ENCODE measurements at regions not wholly inside any gene's neighbourhood (a gene's known extent, or its start where the extent isn't known, plus 50 kb on each side); places are given as distances from the start of the nearest gene placed in this dataset.
"Not testable (repeated sequence)": the region's sequence is repeated elsewhere in the genome, so short reads cannot be mapped to it uniquely, and the experiment has no call there.

- H3K4me3 ChIP-seq, result no peak overlapping the region
- no peak for ATAC-seq
- WGBS, 2 donors, result 84 to 85% methylated on average over 2 of the region's 2 CpGs
- no peaks in the 10 kb centered on the region for H3K4me1 ChIP-seq
- no peaks in the 10 kb centered on the region for H3K36me3 ChIP-seq (replicated peaks in 1 of 2; ENCODE audit: insufficient read depth in 1 of 2, low read depth in 2 of 2)
- no peaks in the 10 kb centered on the region for H3K27me3 ChIP-seq
- intact Hi-C loops (cut with DNase I), result no loop called here
- no peak overlapping the region for H3K27ac ChIP-seq
- no peak for DNase-seq
- TF ChIP-seq POLR2A (IDR thresholded peaks at IDR 0.05) (no peak), CTCF (IDR thresholded peaks at IDR 0.05) (no peak)
- H3K9me3 ChIP-seq, result no peaks in the 10 kb centered on the region
These were observed 923.0 kb downstream of the DIPK2A start for GRCh38 chr3:144894576-144894975.

- Histone ChIP-seq H3K4me1 (no peaks in the 10 kb centered on the region), H3K4me3 (no peak overlapping the region), H3K27me3 (no peaks in the 10 kb centered on the region), H3K36me3 (replicated peaks in 1 of 2; ENCODE audit: insufficient read depth in 1 of 2, low read depth in 2 of 2) (no peaks in the 10 kb centered on the region), H3K27ac (no peak overlapping the region), H3K9me3 (no peaks in the 10 kb centered on the region)
- DNase-seq, result no peak
- intact Hi-C loops (cut with DNase I), result no loop called here
- ATAC-seq, result no peak
- TF ChIP-seq POLR2A (IDR thresholded peaks at IDR 0.05), result no peak
- no peak for TF ChIP-seq CTCF (IDR thresholded peaks at IDR 0.05)
These were observed 928.7 kb downstream of the DIPK2A start for GRCh38 chr3:144900366-144900765.

- H3K4me3 ChIP-seq; H3K27me3 ChIP-seq; H3K27ac ChIP-seq; H3K36me3 ChIP-seq (replicated peaks in 1 of 2; ENCODE audit: insufficient read depth in 1 of 2, low read depth in 2 of 2); ATAC-seq; H3K4me1 ChIP-seq; H3K9me3 ChIP-seq; DNase-seq; intact Hi-C loops (cut with DNase I): not testable (repeated sequence)
- 19 to 24% methylated on average over 3 of the region's 3 CpGs for WGBS, 2 donors
These were observed 936.0 kb downstream of the DIPK2A start for GRCh38 chr3:144907581-144907980.

GRCh38 chr3:144912968-144913367, 941.3 kb downstream of the DIPK2A start:
- Histone ChIP-seq H3K4me3 (no peak overlapping the region), H3K9me3 (no peaks in the 10 kb centered on the region), H3K36me3 (replicated peaks in 1 of 2; ENCODE audit: insufficient read depth in 1 of 2, low read depth in 2 of 2) (no peaks in the 10 kb centered on the region), H3K4me1 (no peaks in the 10 kb centered on the region), H3K27me3 (no peaks in the 10 kb centered on the region), H3K27ac (no peak overlapping the region)
- TF ChIP-seq POLR2A (IDR thresholded peaks at IDR 0.05) (no peak), CTCF (IDR thresholded peaks at IDR 0.05) (no peak)
- no peak for ATAC-seq
- WGBS, 2 donors, result 74 to 78% methylated on average over 7 of the region's 7 CpGs
- DNase-seq, result no peak
- intact Hi-C loops (cut with DNase I), result no loop called here

- ATAC-seq (no peak), DNase-seq (no peak)
- H3K4me1 ChIP-seq, result no peaks in the 10 kb centered on the region
These were observed 943.6 kb downstream of the DIPK2A start for GRCh38 chr3:144915202-144915601.

More at GRCh38 chr3:144915202-144915601, 943.6 kb downstream of the DIPK2A start:
- H3K36me3 ChIP-seq (replicated peaks in 1 of 2; ENCODE audit: insufficient read depth in 1 of 2, low read depth in 2 of 2), result no peaks in the 10 kb centered on the region
- intact Hi-C loops (cut with DNase I), result no loop called here
- WGBS, 2 donors, result 42 to 63% methylated on average over 5 of the region's 5 CpGs
- TF ChIP-seq CTCF (IDR thresholded peaks at IDR 0.05) (no peak), POLR2A (IDR thresholded peaks at IDR 0.05) (no peak)
- H3K9me3 ChIP-seq, result no peaks in the 10 kb centered on the region
- H3K27me3 ChIP-seq, result no peaks in the 10 kb centered on the region
- H3K27ac ChIP-seq, result no peak overlapping the region
- H3K4me3 ChIP-seq, result no peak overlapping the region

Measured in body of pancreas (tissue), 4 donors.